SIG-M5 treated with dmso at 0.1 percent for 504 hours (cell line): ENCODE measurements at regions not wholly inside any gene's neighbourhood (a gene's known extent, or its start where the extent isn't known, plus 50 kb on each side); places are given as distances from the start of the nearest gene placed in this dataset.
"Not testable (repeated sequence)": the region's sequence is repeated elsewhere in the genome, so short reads cannot be mapped to it uniquely, and the experiment has no call there.

Experiments used
- DNase-seq: peaks from one replicate; lab custom pipeline; 2025; ENCODE audit not compliant: unreplicated experiment; lab: John Stamatoyannopoulos, UW

- no peak for DNase-seq
These were observed 120.6 kb downstream of the BCHE start for GRCh38 chr3:165716592-165716991.

- DNase-seq = no peak
These were observed 123.7 kb downstream of the BCHE start for GRCh38 chr3:165713479-165713878.

GRCh38 chr3:165712382-165712781, 124.8 kb downstream of the BCHE start:
- no peak for DNase-seq

GRCh38 chr3:165697910-165698309, 139.3 kb downstream of the BCHE start:
- no peak for DNase-seq

- DNase-seq = no peak
These were observed 140.7 kb downstream of the BCHE start for GRCh38 chr3:165696496-165696895.

GRCh38 chr3:165683947-165684346, 153.3 kb downstream of the BCHE start:
- no peak for DNase-seq

- DNase-seq = no peak
These were observed 154.5 kb downstream of the BCHE start for GRCh38 chr3:165682734-165683133.

GRCh38 chr3:165669967-165670366, 167.3 kb downstream of the BCHE start:
- no peak for DNase-seq

- DNase-seq = no peak
These were observed 167.7 kb downstream of the BCHE start for GRCh38 chr3:165669504-165669903.

- no peak for DNase-seq
These were observed 169.5 kb downstream of the BCHE start for GRCh38 chr3:165667676-165668075.

- DNase-seq = no peak
These were observed 179.2 kb downstream of the BCHE start for GRCh38 chr3:165658027-165658426.

- no peak for DNase-seq
These were observed 184.0 kb downstream of the BCHE start for GRCh38 chr3:165653130-165653778.

- not testable (repeated sequence) for DNase-seq
These were observed 187.9 kb downstream of the BCHE start for GRCh38 chr3:165649282-165649681.

GRCh38 chr3:165645191-165645590, 192.0 kb downstream of the BCHE start:
- DNase-seq = no peak

GRCh38 chr3:165644331-165644730, 192.9 kb downstream of the BCHE start:
- no peak for DNase-seq

- no peak for DNase-seq
These were observed 193.8 kb downstream of the BCHE start for GRCh38 chr3:165643425-165643824.

- DNase-seq = peak; percentile 53
These were observed 194.3 kb downstream of the BCHE start for GRCh38 chr3:165642761-165643420.

GRCh38 chr3:165641569-165642310, 195.5 kb downstream of the BCHE start:
- DNase-seq = no peak

- DNase-seq = no peak
These were observed 196.3 kb downstream of the BCHE start for GRCh38 chr3:165640970-165641369.

- no peak for DNase-seq
These were observed 197.2 kb downstream of the BCHE start for GRCh38 chr3:165640031-165640430.

- DNase-seq = no peak
These were observed 199.2 kb downstream of the BCHE start for GRCh38 chr3:165638034-165638433.

- DNase-seq = no peak
These were observed 200.6 kb downstream of the BCHE start for GRCh38 chr3:165636684-165637015.
